Fibroblast of mammary gland (primary cell): ENCODE measurements at regions not wholly inside any gene's neighbourhood (a gene's known extent, or its start where the extent isn't known, plus 50 kb on each side); places are given as distances from the start of the nearest gene placed in this dataset.

ENCODE experiments used
- DNase-seq: peaks from one replicate; pipeline ENCODE4 v3.0.0-alpha.2; 2010; ENCODE audit warnings: low read depth
- H3K4me3 ChIP-seq: 2 replicates; pipeline ENCODE4 v1.5.1; 2011; ENCODE audit warnings: low read depth, mild to moderate bottlenecking, low read length, moderate library complexity; ENCODE audit not compliant: control insufficient read depth
- TF ChIP-seq, protein P1 (sequence below): conservative IDR thresholded peaks from 2 replicates; pipeline ENCODE4 v1.5.1; 2011; ENCODE audit warnings: low read depth, low read length, inconsistent platforms; ENCODE audit not compliant: control insufficient read depth, insufficient read depth

DNA sequence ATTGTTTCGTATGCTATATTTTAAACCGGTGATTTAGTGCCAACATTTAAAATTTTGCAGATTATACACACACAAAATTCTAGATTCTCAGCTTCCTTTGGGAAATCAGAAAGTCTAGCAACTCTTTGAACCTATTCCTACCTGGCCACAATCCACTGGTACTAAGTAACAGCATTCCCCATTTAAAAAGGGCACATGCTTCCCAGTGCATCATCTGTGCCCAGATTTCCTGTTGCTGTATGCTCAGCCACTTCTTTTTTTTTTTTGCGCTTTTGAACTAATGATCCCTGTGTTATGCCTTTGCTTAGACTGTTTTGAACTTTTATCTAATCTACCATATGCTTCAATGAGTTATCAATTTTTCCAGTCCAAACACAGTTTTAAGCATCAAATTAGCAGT lies 548.4 kb downstream of the PLPP3 start:
- DNase-seq = no peak
- TF ChIP-seq, protein P1, sequence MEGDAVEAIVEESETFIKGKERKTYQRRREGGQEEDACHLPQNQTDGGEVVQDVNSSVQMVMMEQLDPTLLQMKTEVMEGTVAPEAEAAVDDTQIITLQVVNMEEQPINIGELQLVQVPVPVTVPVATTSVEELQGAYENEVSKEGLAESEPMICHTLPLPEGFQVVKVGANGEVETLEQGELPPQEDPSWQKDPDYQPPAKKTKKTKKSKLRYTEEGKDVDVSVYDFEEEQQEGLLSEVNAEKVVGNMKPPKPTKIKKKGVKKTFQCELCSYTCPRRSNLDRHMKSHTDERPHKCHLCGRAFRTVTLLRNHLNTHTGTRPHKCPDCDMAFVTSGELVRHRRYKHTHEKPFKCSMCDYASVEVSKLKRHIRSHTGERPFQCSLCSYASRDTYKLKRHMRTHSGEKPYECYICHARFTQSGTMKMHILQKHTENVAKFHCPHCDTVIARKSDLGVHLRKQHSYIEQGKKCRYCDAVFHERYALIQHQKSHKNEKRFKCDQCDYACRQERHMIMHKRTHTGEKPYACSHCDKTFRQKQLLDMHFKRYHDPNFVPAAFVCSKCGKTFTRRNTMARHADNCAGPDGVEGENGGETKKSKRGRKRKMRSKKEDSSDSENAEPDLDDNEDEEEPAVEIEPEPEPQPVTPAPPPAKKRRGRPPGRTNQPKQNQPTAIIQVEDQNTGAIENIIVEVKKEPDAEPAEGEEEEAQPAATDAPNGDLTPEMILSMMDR = no peak
- no peak overlapping the region for H3K4me3 ChIP-seq

GRCh38 chr1:56029319-56030003 lies 549.9 kb downstream of the PLPP3 start:
- TF ChIP-seq, protein P1 = no peak
- DNase-seq = no peak
- no peak overlapping the region for H3K4me3 ChIP-seq

DNA sequence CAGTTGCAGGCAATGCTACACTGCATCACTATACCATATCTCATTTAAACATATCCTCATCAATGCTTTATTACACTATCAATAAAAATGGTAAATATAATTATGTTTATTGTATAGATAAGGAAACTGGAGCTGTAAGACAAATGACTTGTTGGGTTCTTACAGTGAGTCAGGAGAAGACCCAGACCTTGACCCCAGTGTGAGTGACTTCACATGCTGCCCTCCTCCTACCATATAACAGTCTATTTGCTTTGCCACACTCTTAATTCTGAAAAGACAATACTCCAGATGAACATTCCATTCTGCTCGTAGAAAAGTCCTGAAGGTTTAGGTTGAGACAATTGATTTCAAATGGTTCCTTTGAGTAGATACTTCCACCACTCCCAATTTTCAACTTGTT lies 550.5 kb downstream of the PLPP3 start:
- DNase-seq = no peak
- no peak overlapping the region for H3K4me3 ChIP-seq
- TF ChIP-seq, protein P1 = no peak

- H3K4me3 ChIP-seq = no peak overlapping the region
- TF ChIP-seq, protein P1 = no peak
- DNase-seq = no peak
Measured at GRCh38 chr1:56028244-56028643, 551.1 kb downstream of the PLPP3 start.

GRCh38 chr1:56025942-56026341 lies 553.4 kb downstream of the PLPP3 start:
- TF ChIP-seq, protein P1 = no peak
- H3K4me3 ChIP-seq = no peak overlapping the region
- peak; percentile 31 for DNase-seq

GRCh38 chr1:56024155-56024554 lies 555.2 kb downstream of the PLPP3 start:
- no peak for DNase-seq
- TF ChIP-seq, protein P1 = no peak
- no peak overlapping the region for H3K4me3 ChIP-seq

- TF ChIP-seq, protein P1 = no peak
- no peak overlapping the region for H3K4me3 ChIP-seq
- no peak for DNase-seq
Measured at GRCh38 chr1:56019922-56020321, 559.4 kb downstream of the PLPP3 start.
